ENCODE measurements at regions not wholly inside any gene's neighbourhood (a gene's known extent, or its start where the extent isn't known, plus 50 kb on each side); places are given as distances from the start of the nearest gene placed in this dataset.

- H4K20me1 ChIP-seq (ENCODE audit: control insufficient read depth, insufficient read depth, insufficient read length) = no peaks in the 10 kb centered on the region
- H3K4me2 ChIP-seq (ENCODE audit: insufficient read depth, insufficient read length, low read length) = no peak overlapping the region
- peaks cover 9 to 10% of the 10 kb centered on the region in 2 experiments for H3K4me1 Mint-ChIP-seq
- no peak overlapping the region for H4K5ac ChIP-seq (ENCODE audit: insufficient read length, low read depth, low read length)
- no peak overlapping the region for H3K4me3 Mint-ChIP-seq
- no peak overlapping the region for H3K9ac ChIP-seq (ENCODE audit: extremely low read depth, insufficient read length, low read length)
- H3K79me2 ChIP-seq (ENCODE audit: insufficient read depth, low read length) = no peaks in the 10 kb centered on the region
- no peaks in the 10 kb centered on the region for H3K4me1 ChIP-seq (ENCODE audit: insufficient read depth, low read length)
- no peak overlapping the region for H3K14ac ChIP-seq (ENCODE audit: insufficient read depth, low read length)
- H3K79me1 ChIP-seq (ENCODE audit: insufficient read depth, low read depth, low read length, poor library complexity, severe bottlenecking) = no peaks in the 10 kb centered on the region
- H2AK5ac ChIP-seq (ENCODE audit: insufficient read length, low read length) = no peak overlapping the region
- H3K36me3 Mint-ChIP-seq (ENCODE audit: insufficient read depth in 1 of 3, low read depth in 3 of 3) = peaks cover 0 to 12% (median 6%) of the 10 kb centered on the region in 3 experiments; a peak in 2 of 7 replicates
- no peak overlapping the region for H3K23ac ChIP-seq (ENCODE audit: insufficient read length, low read depth, low read length)
- H3K4ac ChIP-seq (ENCODE audit: low read depth, low read length) = no peak overlapping the region
- H3K27me3 ChIP-seq (ENCODE audit: insufficient read depth, low read length) = no peaks in the 10 kb centered on the region
- H3K9me3 ChIP-seq (ENCODE audit: control insufficient read depth, low read depth, low read length) = no peaks in the 10 kb centered on the region
- H3K27ac Mint-ChIP-seq = no peak overlapping the region
- no peak overlapping the region for H2AFZ ChIP-seq (ENCODE audit: low read length)
- H2BK5ac ChIP-seq (ENCODE audit: insufficient read length, low read length) = no peak overlapping the region
- H4K8ac ChIP-seq (replicated peaks; ENCODE audit: insufficient read length, low read depth, low read length) = no peak overlapping the region
- H3K56ac ChIP-seq (ENCODE audit: insufficient read length, low read depth, low read length) = no peak overlapping the region
- H3K18ac ChIP-seq (ENCODE audit: insufficient read length, low read depth, low read length) = no peak overlapping the region
- H2BK12ac ChIP-seq (ENCODE audit: insufficient read length, low read depth, low read length) = no peak overlapping the region
- no peak overlapping the region for H2BK20ac ChIP-seq (ENCODE audit: low read depth, low read length, poor library complexity, severe bottlenecking)
- DNase-seq = no peak
- H3K27me3 Mint-ChIP-seq (ENCODE audit: low read depth) = no peaks in the 10 kb centered on the region
- H2BK15ac ChIP-seq (ENCODE audit: low read depth, low read length) = no peak overlapping the region
- no peak overlapping the region for H2BK120ac ChIP-seq (ENCODE audit: low read depth, low read length, poor library complexity, severe bottlenecking)
- no peaks in the 10 kb centered on the region for H3K23me2 ChIP-seq (ENCODE audit: insufficient read length, low read depth, low read length, poor library complexity, severe bottlenecking)
- no CpG with 5 or more reads among the region's 1 CpG for WGBS (ENCODE audit: extremely low coverage, insufficient read length, low lambda C conversion rate)
- H4K91ac ChIP-seq (ENCODE audit: insufficient read length, low read depth, low read length) = no peak overlapping the region
- no peak overlapping the region for H3T11ph ChIP-seq (ENCODE audit: low read length)
- peaks cover 7 to 9% of the 10 kb centered on the region in 2 experiments; a peak in 4 of 5 replicates for H3K9me3 Mint-ChIP-seq
- TF ChIP-seq CTCF (conservative IDR thresholded peaks at IDR 0.05) = no peak
- no peak overlapping the region for H3K27ac ChIP-seq (ENCODE audit: insufficient read length, low read depth, low read length)
Measured at GRCh38 chr5:68140763-68141162, 74.8 kb upstream of the PIK3R1 start.
